B cell (primary cell): ENCODE measurements at regions not wholly inside any gene's neighbourhood (a gene's known extent, or its start where the extent isn't known, plus 50 kb on each side); places are given as distances from the start of the nearest gene placed in this dataset.

Source experiments
- ATAC-seq: fragments of 200-7000 bp; cut with Tn5 transposase; one replicate; pipeline ENCODE4 v1.10.0; 2021; ENCODE audit warnings: low read depth, mild to moderate bottlenecking, moderate number of reproducible peaks, moderate library complexity
- CTCF ChIA-PET: fragments of 350-600 bp; sonication (Branson Sonifier 250); formaldehyde crosslinking; loops from one replicate; lab custom pipeline; 2021; ENCODE audit warnings: antibody characterized with exemption, inconsistent platforms; lab: Charles Lee
- POLR2A ChIA-PET: fragments of 350-600 bp; sonication (Branson Sonifier 250); formaldehyde crosslinking; loops from one replicate; lab custom pipeline; 2021; ENCODE audit warnings: antibody characterized with exemption; lab: Charles Lee
- DNase-seq: peaks from one replicate; pipeline ENCODE4 v3.0.0; 2013
- H2AFZ ChIP-seq: 2 replicates; pipeline ENCODE4 v1.6.1; 2012; ENCODE audit warnings: mild to moderate bottlenecking, low read depth, low read length; ENCODE audit not compliant: insufficient read depth, poor library complexity, severe bottlenecking
- H3K27ac ChIP-seq, 2 donors: 1 replicate in 1 of 2; 2 replicates in 1 of 2; pipeline ENCODE4 v1.5.1; 2012 to 2013; ENCODE audit warnings: low read length in 2 of 2, mild to moderate bottlenecking in 2 of 2, moderate library complexity in 1 of 2
- H3K27me3 ChIP-seq, 4 experiments: fragments of 200-600 bp in 1 of 4; sonication (generic) in 1 of 4; replicated peaks in 1 of 4; 1 replicate in 2 of 4; 2 replicates in 2 of 4; pipeline versions ENCODE4 v1.6.1 to v1.7.0; 2013 to 2016; ENCODE audit warnings: low read length in 3 of 4, mild to moderate bottlenecking in 2 of 4, mixed read lengths in 1 of 4, moderate library complexity in 1 of 4; ENCODE audit not compliant: insufficient read depth in 4 of 4, control insufficient read depth in 3 of 4; ENCODE audit errors: control extremely low read depth in 1 of 4
- H3K36me3 ChIP-seq, 2 experiments: replicated peaks in 1 of 2; 1 replicate in 1 of 2; 2 replicates in 1 of 2; pipeline versions ENCODE4 v1.6.1 to v1.7.1; 2013; ENCODE audit warnings: low read length in 1 of 2; ENCODE audit not compliant: insufficient read depth in 2 of 2, control insufficient read depth in 1 of 2; ENCODE audit errors: control extremely low read depth in 1 of 2, extremely low read depth in 1 of 2
- H3K4me1 ChIP-seq, 2 donors: fragments of 200-600 bp in 1 of 2; sonication (generic) in 1 of 2; 1 replicate in 1 of 2; 2 replicates in 1 of 2; pipeline versions ENCODE4 v1.5.1 to v1.6.1; 2013 to 2017; ENCODE audit warnings: low read length in 2 of 2; ENCODE audit not compliant: control insufficient read depth in 2 of 2, insufficient read depth in 2 of 2
- H3K4me2 ChIP-seq: replicated peaks from 2 replicates; pipeline ENCODE3; 2012; ENCODE audit warnings: mild to moderate bottlenecking, low read depth, low read length; ENCODE audit not compliant: poor library complexity, severe bottlenecking
- H3K4me3 ChIP-seq, 5 experiments: fragments of 200-600 bp in 1 of 5; sonication (generic) in 1 of 5; 1 replicate in 3 of 5; 2 replicates in 2 of 5; pipeline versions ENCODE4 v1.5.1 to v1.7.0; 2011 to 2016; ENCODE audit warnings: low read length in 4 of 5, mild to moderate bottlenecking in 4 of 5, low read depth in 2 of 5, control low read depth in 1 of 5, moderate library complexity in 1 of 5; ENCODE audit not compliant: insufficient read depth in 1 of 5; ENCODE audit errors: control extremely low read depth in 1 of 5, extremely low read depth in 1 of 5
- H3K79me2 ChIP-seq: fragments of 200-600 bp; sonication (generic); one replicate; pipeline ENCODE4 v1.6.0; 2016; ENCODE audit warnings: low read length; ENCODE audit not compliant: control insufficient read depth, insufficient read depth
- H3K9ac ChIP-seq: fragments of 200-600 bp; sonication (generic); 2 replicates; pipeline ENCODE4 v1.6.1; 2017; ENCODE audit warnings: mild to moderate bottlenecking, low read length, moderate library complexity
- H3K9me3 ChIP-seq, 3 donors: one replicate each; pipeline versions ENCODE4 v1.6.1 to v1.7.1; 2013; ENCODE audit warnings: low read length in 2 of 3; ENCODE audit not compliant: control insufficient read depth in 2 of 3, insufficient read depth in 1 of 3; ENCODE audit errors: control extremely low read depth in 1 of 3
- H4K20me1 ChIP-seq: 2 replicates; pipeline ENCODE4 v1.6.0; 2012; ENCODE audit warnings: mild to moderate bottlenecking, low read length; ENCODE audit not compliant: insufficient read depth, control insufficient read depth, poor library complexity, severe bottlenecking
- H3K27ac Mint-ChIP-seq: one replicate; pipeline ENCODE4 v1.8.0; 2021; ENCODE audit warnings: mixed read lengths
- H3K27me3 Mint-ChIP-seq: one replicate; pipeline ENCODE4 v1.8.0; 2021; ENCODE audit warnings: mixed read lengths
- H3K4me1 Mint-ChIP-seq: one replicate; pipeline ENCODE4 v1.8.0; 2021; ENCODE audit warnings: mixed read lengths
- H3K4me3 Mint-ChIP-seq: one replicate; pipeline ENCODE4 v1.8.0; 2021; ENCODE audit warnings: mixed read lengths
- H3K9me3 Mint-ChIP-seq: one replicate; pipeline ENCODE4 v1.8.0; 2022; ENCODE audit warnings: mixed read lengths; ENCODE audit not compliant: insufficient read depth
- CTCF ChIP-seq: fragments of 200-600 bp; IDR thresholded peaks from one replicate; pipeline ENCODE4 v1.8.0; 2022; ENCODE audit warnings: antibody characterized with exemption, mild to moderate bottlenecking
- EZH2 ChIP-seq: IDR thresholded peaks from 2 replicates; pipeline ENCODE4 v1.6.1; 2012; ENCODE audit warnings: borderline replicate concordance, low read depth, mild to moderate bottlenecking, moderate library complexity, low read length; ENCODE audit not compliant: insufficient read depth, poor library complexity, severe bottlenecking
- WGBS: methylation state at CpG from one replicate; pipeline ENCODE4 v1.1.5; 2013; ENCODE audit warnings: missing lambda C conversion rate; ENCODE audit not compliant: insufficient coverage; 5-methylcytosine and 5-hydroxymethylcytosine counted together
- intact Hi-C: fragments of 100-400 bp; cut with micrococcal nuclease; formaldehyde crosslinking; loops from one replicate; pipeline ENCODE4 v1.10.0; 2022

- intact Hi-C loops = no loop called here
- H3K4me1 Mint-ChIP-seq = peaks cover 2% of the 10 kb centered on the region
- peaks cover 4% of the 10 kb centered on the region for H3K27me3 Mint-ChIP-seq
- no peaks in the 10 kb centered on the region for H3K36me3 ChIP-seq
- ChIA-PET POLR2A (no interaction called here), CTCF (no interaction called here)
- no peaks in the 10 kb centered on the region for H3K27me3 ChIP-seq
- no peak for TF ChIP-seq EZH2
- no peak for TF ChIP-seq CTCF
- no peak overlapping the region for H3K4me2 ChIP-seq
- no peak overlapping the region for H3K27ac Mint-ChIP-seq
- no peak overlapping the region for H3K27ac ChIP-seq
- no peaks in the 10 kb centered on the region for H3K9me3 ChIP-seq
- no peak overlapping the region for H3K9ac ChIP-seq
- no peak overlapping the region for H2AFZ ChIP-seq
- WGBS = no CpG with 5 or more reads among the region's 1 CpG
- no peaks in the 10 kb centered on the region for H4K20me1 ChIP-seq
- H3K4me3 Mint-ChIP-seq = no peak overlapping the region
- H3K79me2 ChIP-seq = no peaks in the 10 kb centered on the region
- DNase-seq (no peak), ATAC-seq (no peak)
- H3K4me1 ChIP-seq = no peaks in the 10 kb centered on the region
- no peaks in the 10 kb centered on the region for H3K9me3 Mint-ChIP-seq
- no peak overlapping the region for H3K4me3 ChIP-seq
These were observed 110.9 kb upstream of the TARS1 start for GRCh38 chr5:33329891-33330290.

- no peak for ATAC-seq
- Mint-ChIP-seq H3K27ac (no peak overlapping the region), H3K4me1 (peaks cover 2% of the 10 kb centered on the region), H3K9me3 (no peaks in the 10 kb centered on the region), H3K4me3 (no peak overlapping the region), H3K27me3 (peaks cover 4% of the 10 kb centered on the region)
- ChIA-PET CTCF (interaction anchor here (0.8 kb wide), 1 partner anchor 26 kb away, joined by 3 read pairs; no protein-coding TSS in a partner anchor), POLR2A (no interaction called here)
- H3K9me3 ChIP-seq = no peaks in the 10 kb centered on the region
- no peak overlapping the region for H3K4me2 ChIP-seq
- no peak overlapping the region for H3K27ac ChIP-seq
- intact Hi-C loops = no loop called here
- WGBS = 40% methylated on average over 2 of the region's 3 CpGs
- no peaks in the 10 kb centered on the region for H3K4me1 ChIP-seq
- H3K9ac ChIP-seq = no peak overlapping the region
- no peaks in the 10 kb centered on the region for H3K27me3 ChIP-seq
- no peaks in the 10 kb centered on the region for H3K79me2 ChIP-seq
- no peak overlapping the region for H3K4me3 ChIP-seq
- DNase-seq = no peak
- H3K36me3 ChIP-seq = no peaks in the 10 kb centered on the region
- no peak overlapping the region for H2AFZ ChIP-seq
- no peak for TF ChIP-seq EZH2
- no peak for TF ChIP-seq CTCF
- no peaks in the 10 kb centered on the region for H4K20me1 ChIP-seq
These were observed 110.3 kb upstream of the TARS1 start for GRCh38 chr5:33330426-33330825.
